GM21447 (cell line): ENCODE measurements at regions not wholly inside any gene's neighbourhood (a gene's known extent, or its start where the extent isn't known, plus 50 kb on each side); places are given as distances from the start of the nearest gene placed in this dataset.

Experiments
- ATAC-seq: cut with Tn5 transposase; IDR thresholded peaks from one replicate; pipeline ENCODE4 v1.9.1; 2021; ENCODE audit not compliant: unreplicated experiment

DNA sequence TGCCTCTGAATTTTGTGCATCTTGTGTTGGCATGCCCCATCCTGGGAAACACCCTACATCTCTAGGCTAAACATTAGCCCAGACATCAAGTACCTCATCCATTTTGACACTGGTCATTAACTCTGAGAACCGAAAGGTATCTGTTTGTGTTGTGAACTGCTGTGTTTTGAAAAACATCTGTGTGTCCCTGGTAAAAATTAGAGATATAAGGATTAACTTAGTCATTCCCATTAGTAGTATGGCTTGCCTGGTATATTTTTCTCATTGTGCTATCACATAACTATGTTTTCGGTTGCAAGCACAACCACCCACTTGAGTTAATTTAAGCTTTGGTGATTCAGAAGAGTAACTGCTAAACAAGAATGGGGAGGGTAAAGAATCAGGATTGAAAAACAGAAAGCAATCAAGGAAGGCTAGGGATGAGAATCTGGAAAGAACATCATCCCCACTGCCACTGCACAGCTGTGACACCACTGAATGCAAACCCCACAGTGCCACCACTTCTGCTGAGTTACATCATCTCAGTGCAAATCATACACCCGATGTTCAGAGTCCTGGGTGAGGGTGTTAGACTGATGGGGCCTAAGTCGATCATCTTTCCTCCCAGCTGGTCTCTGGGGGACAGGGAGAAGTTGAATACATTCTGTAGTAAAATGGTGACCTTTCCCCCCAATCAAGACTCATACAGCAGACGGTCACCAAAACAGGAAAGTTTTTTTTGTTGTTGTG lies 234.0 kb downstream of the EPHA4 start:
- no peak for ATAC-seq

GRCh38 chr2:221342388-221342787 lies 229.7 kb downstream of the EPHA4 start:
- no peak for ATAC-seq

- ATAC-seq = no peak
These were observed 228.6 kb downstream of the EPHA4 start for GRCh38 chr2:221343524-221343923.

- ATAC-seq = no peak
These were observed 226.6 kb downstream of the EPHA4 start for GRCh38 chr2:221345516-221345915.

DNA sequence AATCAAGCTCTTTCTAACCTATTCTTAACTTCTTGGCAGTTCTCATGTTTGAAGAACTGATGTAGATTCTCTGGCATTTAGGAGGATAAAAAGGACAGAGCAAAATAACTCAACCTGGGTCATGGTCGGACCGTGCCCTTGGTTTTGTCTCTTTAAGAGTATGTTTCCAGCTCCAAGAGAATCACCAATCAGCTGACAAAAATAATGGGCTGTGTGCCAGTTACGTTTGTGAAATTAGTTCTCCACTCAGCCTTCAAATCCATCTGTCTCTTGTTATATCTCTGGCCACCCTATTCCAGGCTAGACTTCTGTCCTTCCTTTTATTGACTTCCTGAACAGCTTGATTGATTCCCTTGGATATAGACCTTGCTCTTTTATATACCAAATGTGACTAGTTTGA lies 225.7 kb downstream of the EPHA4 start:
- ATAC-seq = no peak

- no peak for ATAC-seq
These were observed 224.6 kb downstream of the EPHA4 start for GRCh38 chr2:221347471-221347870.

DNA sequence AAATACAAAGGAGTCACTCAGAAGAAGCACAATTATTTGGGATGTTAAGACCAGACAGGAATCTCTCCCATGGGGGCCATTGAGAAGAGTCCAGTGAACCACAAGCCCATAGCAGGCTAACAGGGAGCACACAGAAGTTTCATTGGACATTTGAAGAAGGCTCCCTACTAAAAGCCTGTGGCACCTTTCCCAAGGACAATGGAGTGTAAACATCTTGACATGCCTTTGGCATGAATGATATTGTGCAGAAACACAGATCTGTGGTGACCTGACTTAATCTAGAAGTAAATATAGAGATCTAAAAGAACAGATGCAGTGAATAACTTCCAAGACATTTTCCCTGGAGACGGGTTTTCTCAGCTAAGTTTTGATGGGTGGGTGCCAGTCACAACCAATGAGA lies 221.5 kb downstream of the EPHA4 start:
- no peak for ATAC-seq

GRCh38 chr2:221353201-221353600 lies 218.9 kb downstream of the EPHA4 start:
- no peak for ATAC-seq

- no peak for ATAC-seq
These were observed 211.8 kb downstream of the EPHA4 start for GRCh38 chr2:221360312-221360711.

- ATAC-seq = no peak
These were observed 211.4 kb downstream of the EPHA4 start for GRCh38 chr2:221360742-221361141.

DNA sequence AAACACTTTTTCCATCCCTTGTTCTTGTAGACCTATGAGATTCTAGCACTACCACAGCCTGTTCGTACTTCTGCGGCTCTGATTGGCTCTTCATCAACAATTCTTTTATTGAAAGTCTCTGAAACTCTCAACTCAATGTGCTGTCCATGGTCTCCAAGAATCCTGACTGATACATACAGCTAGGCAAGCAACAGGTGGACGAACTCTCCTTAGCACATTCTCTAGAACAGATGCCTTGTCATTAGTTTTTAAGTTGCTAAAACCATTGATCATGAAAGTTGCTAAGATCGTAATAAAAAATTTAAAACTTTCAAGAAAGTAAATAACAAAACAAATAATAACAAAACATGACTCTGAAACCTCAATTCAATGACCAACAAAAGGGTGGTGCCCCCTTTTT lies 210.5 kb downstream of the EPHA4 start:
- ATAC-seq = no peak

- no peak for ATAC-seq
These were observed 207.4 kb downstream of the EPHA4 start for GRCh38 chr2:221364672-221365071.
